ENCODE measurements at regions not wholly inside any gene's neighbourhood (a gene's known extent, or its start where the extent isn't known, plus 50 kb on each side); places are given as distances from the start of the nearest gene placed in this dataset.
"Not testable (repeated sequence)": the region's sequence is repeated elsewhere in the genome, so short reads cannot be mapped to it uniquely, and the experiment has no call there.

DNA sequence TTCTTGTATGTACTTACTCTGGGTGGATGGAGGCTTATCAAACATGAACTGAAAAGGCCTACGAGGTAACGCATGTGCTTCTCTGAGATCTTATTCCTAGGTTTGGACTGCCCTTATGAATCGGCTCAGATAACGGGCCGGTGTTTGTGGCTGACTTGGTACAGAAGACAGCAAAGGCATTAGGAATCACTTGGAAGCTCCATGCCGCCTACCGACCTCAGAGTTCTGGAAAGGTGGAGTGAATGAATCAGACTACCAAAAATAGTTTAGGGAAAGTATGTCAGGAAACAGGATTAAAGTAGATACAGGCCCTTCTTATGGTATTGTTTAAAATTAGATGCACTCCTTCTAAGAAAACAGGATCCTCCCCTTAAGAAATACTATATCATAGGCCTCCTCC is 172.4 kb upstream of the PCDH9 start:
- no peak for TF ChIP-seq POLR2A (IDR thresholded peaks at IDR 0.05)
- TF ChIP-seq, protein P1, sequence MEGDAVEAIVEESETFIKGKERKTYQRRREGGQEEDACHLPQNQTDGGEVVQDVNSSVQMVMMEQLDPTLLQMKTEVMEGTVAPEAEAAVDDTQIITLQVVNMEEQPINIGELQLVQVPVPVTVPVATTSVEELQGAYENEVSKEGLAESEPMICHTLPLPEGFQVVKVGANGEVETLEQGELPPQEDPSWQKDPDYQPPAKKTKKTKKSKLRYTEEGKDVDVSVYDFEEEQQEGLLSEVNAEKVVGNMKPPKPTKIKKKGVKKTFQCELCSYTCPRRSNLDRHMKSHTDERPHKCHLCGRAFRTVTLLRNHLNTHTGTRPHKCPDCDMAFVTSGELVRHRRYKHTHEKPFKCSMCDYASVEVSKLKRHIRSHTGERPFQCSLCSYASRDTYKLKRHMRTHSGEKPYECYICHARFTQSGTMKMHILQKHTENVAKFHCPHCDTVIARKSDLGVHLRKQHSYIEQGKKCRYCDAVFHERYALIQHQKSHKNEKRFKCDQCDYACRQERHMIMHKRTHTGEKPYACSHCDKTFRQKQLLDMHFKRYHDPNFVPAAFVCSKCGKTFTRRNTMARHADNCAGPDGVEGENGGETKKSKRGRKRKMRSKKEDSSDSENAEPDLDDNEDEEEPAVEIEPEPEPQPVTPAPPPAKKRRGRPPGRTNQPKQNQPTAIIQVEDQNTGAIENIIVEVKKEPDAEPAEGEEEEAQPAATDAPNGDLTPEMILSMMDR (IDR thresholded peaks at IDR 0.05), result no peak
- TF ChIP-seq POLR2AphosphoS5 (IDR thresholded peaks at IDR 0.05), result no peak
- no peak for TF ChIP-seq EP300 (IDR thresholded peaks at IDR 0.05)
- H3K27ac ChIP-seq, result no peak overlapping the region
- no peaks in the 10 kb centered on the region for H3K4me1 ChIP-seq
- no peak overlapping the region for H3K4me3 ChIP-seq
- intact Hi-C loops (cut with DNase I), result no loop called here
- no peaks in the 10 kb centered on the region for H3K9me3 ChIP-seq
- 95% methylated on average over 7 of the region's 7 CpGs for WGBS, 2 donors
- H3K27me3 ChIP-seq, result no peaks in the 10 kb centered on the region
- no peaks in the 10 kb centered on the region for H3K36me3 ChIP-seq
- no peak for DNase-seq

DNA sequence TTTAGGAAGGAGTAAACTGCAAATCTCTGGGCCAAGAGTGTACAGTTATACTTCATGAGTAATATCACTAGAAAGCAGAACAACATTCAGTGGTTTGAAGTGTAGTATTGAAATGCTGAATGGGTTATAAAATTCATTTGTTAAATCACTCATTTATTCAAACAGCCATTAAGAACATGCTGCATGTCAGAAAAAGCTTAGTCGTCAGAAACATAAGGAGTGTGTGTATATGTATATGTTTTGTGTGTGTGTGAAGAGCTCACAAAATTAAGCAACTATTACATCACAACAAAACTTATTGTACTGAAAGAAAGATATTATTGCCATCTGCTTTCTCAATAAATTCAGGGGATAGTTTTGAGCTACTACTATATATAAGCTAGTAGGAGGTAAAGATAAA is 165.4 kb upstream of the PCDH9 start:
- WGBS, 2 donors, result 73 to 87% methylated on average over 1 of the region's 1 CpG

DNA sequence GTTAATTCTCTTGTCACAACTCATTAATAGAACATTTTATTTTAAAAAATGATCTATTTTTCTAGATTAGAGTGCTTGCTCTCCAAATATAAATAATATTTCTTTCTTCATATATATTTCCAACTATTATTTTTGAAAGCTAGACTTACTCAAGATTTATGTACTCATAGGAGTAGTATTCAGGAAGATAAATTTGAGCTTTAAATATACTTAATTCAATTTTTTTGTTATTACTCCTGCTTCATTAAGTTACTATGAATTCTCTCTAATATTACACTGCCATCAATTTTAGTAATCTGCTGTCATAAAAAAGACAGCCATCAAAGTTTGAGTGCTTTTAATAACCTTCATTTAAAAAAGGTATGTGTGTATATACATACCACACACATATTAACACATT is 161.9 kb upstream of the PCDH9 start:
- H3K4me1 ChIP-seq, result no peaks in the 10 kb centered on the region
- intact Hi-C loops (cut with DNase I), result no loop called here
- no peak for DNase-seq
- H3K27me3 ChIP-seq, result no peaks in the 10 kb centered on the region
- no peaks in the 10 kb centered on the region for H3K9me3 ChIP-seq
- no peak overlapping the region for H3K27ac ChIP-seq
- TF ChIP-seq, protein P1 (IDR thresholded peaks at IDR 0.05), result no peak
- TF ChIP-seq EP300 (IDR thresholded peaks at IDR 0.05) (no peak), POLR2A (IDR thresholded peaks at IDR 0.05) (no peak), POLR2AphosphoS5 (IDR thresholded peaks at IDR 0.05) (no peak)
- no peaks in the 10 kb centered on the region for H3K36me3 ChIP-seq
- no peak overlapping the region for H3K4me3 ChIP-seq

More for the DNA sequence above, 165.4 kb upstream of the PCDH9 start:
- Histone ChIP-seq H3K36me3 (no peaks in the 10 kb centered on the region), H3K4me3 (no peak overlapping the region), H3K27me3 (no peaks in the 10 kb centered on the region), H3K27ac (no peak overlapping the region), H3K9me3 (no peaks in the 10 kb centered on the region), H3K4me1 (no peaks in the 10 kb centered on the region)
- TF ChIP-seq POLR2A (IDR thresholded peaks at IDR 0.05) (no peak), EP300 (IDR thresholded peaks at IDR 0.05) (no peak), POLR2AphosphoS5 (IDR thresholded peaks at IDR 0.05) (no peak)
- TF ChIP-seq, protein P1 (IDR thresholded peaks at IDR 0.05), result no peak
- intact Hi-C loops (cut with DNase I), result no loop called here
- DNase-seq, result no peak

DNA sequence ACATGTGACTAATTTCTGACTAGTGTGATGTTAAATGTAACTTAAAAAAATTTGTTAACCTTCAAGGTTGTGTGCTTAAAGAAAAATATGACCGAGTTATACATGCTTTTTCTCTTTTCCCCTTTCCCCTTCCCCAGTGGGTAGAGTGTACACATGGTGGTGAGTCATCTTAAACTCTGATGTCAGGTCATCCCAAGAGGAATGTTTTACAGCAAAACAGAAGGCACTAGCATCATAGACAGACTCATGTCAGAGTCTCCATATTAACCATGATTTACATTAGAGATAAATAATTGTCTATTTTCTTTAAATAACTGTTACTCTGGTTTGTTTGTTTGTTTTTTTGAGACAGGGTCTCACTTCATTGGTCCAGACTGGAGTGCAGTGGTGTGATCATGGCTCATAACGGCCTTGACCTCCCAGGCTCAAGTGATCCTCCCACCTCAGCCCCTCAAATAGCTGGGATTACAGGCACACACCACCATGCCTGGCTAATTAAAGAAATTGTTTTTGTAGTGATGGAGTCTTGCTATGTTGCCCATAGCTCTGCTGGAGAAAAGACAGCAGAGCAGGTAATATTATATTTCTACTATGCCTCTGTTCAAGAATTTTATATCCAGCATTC is 160.4 kb upstream of the PCDH9 start:
- 23 to 63% methylated on average over 2 of the region's 2 CpGs for WGBS, 2 donors
- no peaks in the 10 kb centered on the region for H3K36me3 ChIP-seq
- H3K27me3 ChIP-seq, result no peaks in the 10 kb centered on the region
- no peak for DNase-seq
- no peaks in the 10 kb centered on the region for H3K4me1 ChIP-seq
- no peaks in the 10 kb centered on the region for H3K9me3 ChIP-seq
- H3K27ac ChIP-seq, result no peak overlapping the region
- intact Hi-C loops (cut with DNase I), result no loop called here
- H3K4me3 ChIP-seq, result no peak overlapping the region
- TF ChIP-seq POLR2A (IDR thresholded peaks at IDR 0.05), result no peak
- TF ChIP-seq, protein P1 (IDR thresholded peaks at IDR 0.05), result no peak

DNA sequence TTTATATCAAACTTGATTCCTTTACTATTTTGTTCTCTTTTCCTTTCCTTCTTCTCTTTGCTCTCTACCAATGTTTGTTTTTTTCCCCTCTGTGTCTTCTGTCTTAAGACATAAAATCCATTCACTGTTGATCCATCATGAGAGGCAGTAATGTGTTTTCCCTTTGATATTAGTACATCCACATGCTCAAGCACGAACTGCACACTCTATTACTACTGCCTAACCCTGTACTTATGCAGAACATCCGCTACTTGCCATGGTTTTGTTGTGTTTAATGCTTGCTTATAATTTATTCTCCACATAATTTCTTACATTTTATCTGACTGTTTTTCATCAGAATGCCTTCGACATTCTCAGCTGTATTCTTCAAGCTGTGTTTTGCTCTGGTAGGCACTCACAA is 159.0 kb upstream of the PCDH9 start:
- Histone ChIP-seq H3K4me1 (no peaks in the 10 kb centered on the region), H3K9me3 (no peaks in the 10 kb centered on the region), H3K36me3 (no peaks in the 10 kb centered on the region), H3K27me3 (no peaks in the 10 kb centered on the region), H3K27ac (no peak overlapping the region), H3K4me3 (no peak overlapping the region)
- DNase-seq, result no peak
- 45 to 57% methylated on average over 3 of the region's 3 CpGs for WGBS, 2 donors
- intact Hi-C loops (cut with DNase I), result no loop called here
- TF ChIP-seq EP300 (IDR thresholded peaks at IDR 0.05) (no peak), POLR2AphosphoS5 (IDR thresholded peaks at IDR 0.05) (no peak), POLR2A (IDR thresholded peaks at IDR 0.05) (no peak)
- TF ChIP-seq, protein P1 (IDR thresholded peaks at IDR 0.05), result no peak

DNA sequence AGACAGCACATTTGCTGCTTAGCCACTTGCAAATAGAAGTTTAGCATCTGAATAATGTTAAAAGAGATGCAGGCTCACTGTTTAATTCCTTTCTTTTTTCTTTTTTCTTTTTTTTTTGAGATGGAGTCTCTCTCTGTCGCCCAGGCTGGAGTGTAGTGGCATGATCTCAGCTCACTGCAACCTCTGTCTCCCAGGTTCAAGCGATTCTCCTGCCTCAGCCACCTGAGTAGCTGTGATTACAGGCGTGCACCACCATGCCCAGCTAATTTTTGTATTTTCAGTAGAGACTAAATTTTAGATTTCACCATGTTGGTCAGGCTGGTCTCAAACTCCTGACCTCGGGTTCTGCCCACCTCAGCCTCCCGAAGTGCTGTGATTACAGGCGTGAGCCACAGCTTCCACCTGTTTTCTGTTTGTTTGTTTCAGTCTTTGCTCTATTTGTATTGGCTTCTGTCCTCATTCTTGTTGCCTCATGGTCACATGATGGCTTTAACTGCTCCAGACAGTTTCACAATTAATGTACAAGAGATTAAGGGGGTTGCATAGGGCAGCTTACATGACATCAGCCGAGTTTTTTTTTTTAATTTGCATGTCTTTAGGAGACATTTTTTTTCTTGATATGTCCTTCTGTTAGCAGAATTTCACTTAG is 153.1 kb upstream of the PCDH9 start:
- H3K27ac ChIP-seq; DNase-seq; H3K9me3 ChIP-seq; H3K27me3 ChIP-seq; H3K36me3 ChIP-seq; H3K4me3 ChIP-seq; intact Hi-C loops (cut with DNase I); H3K4me1 ChIP-seq: not testable (repeated sequence)
- 42 to 68% methylated on average over 7 of the region's 7 CpGs for WGBS, 2 donors

Data from sigmoid colon (tissue), 6 donors.